NCI-H2227 treated with DMSO at 0.1 percent for 48 hours (cell line): ENCODE measurements at regions not wholly inside any gene's neighbourhood (a gene's known extent, or its start where the extent isn't known, plus 50 kb on each side); places are given as distances from the start of the nearest gene placed in this dataset.
"Not testable (repeated sequence)": the region's sequence is repeated elsewhere in the genome, so short reads cannot be mapped to it uniquely, and the experiment has no call there.

Source experiments
- DNase-seq: peaks from one replicate; lab custom pipeline; 2025; lab: John Stamatoyannopoulos, UW

DNA sequence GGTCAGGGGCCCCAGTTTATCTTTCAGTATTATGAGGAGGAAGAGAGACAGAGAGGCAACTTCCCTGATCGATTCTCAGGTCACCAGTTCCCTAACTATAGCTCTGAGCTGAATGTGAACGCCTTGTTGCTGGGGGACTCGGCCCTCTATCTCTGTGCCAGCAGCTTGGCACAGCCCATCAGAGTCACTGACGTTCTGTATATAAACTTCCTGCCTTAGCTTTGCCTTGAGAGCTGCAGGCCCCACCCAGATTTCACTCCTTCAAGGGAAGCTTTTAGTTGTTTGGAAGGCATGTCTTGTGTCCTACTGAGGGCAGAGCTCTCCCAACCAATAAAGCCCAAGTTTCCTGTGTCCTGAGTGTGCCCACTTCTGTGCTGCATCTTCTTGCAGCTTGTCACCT is 242.5 kb upstream of the PRSS58 start:
- DNase-seq: no peak

GRCh38 chr7:142499635-142500034 is 241.8 kb upstream of the PRSS58 start:
- no peak for DNase-seq

DNA sequence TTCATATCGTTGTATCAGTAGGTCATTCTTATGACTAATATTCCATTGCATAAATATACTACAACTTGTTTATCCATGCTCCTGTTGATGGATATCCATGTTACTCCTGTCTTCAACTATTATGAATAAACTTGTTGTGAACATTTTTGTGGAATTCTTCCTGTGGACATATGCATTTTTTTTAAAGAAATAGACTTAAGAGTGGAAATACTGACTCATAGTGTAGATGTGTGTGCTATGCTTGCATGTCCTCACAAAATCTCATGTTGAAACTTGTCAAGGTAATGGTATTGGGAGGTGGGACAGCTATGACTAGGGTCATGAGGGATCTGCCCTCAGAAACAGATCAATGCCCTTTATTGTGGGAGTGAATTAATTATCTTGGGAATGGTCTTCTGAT is 240.5 kb upstream of the PRSS58 start:
- DNase-seq: no peak

DNA sequence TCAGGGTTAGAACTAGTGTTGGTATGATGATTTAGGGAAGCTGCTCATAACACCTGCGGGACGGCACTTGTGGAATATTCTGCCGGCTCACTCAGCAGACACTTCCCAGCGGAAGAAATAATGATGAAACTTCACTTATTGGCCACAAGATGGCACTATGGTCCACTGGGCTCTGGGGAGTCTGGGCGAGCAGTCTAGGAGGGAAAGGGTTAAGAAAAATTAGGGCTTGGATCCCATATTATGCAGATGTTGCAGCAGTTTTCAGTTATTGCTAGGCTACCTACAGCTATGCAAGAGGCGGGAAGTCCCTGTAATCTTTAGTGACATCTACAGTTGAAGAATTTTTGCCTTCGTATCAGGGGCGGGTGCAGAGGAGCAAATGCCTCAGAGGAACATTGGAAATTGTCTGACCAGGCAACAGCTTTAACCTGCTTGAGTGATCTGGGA is 238.7 kb upstream of the PRSS58 start:
- DNase-seq: no peak

GRCh38 chr7:142495879-142496278 is 238.0 kb upstream of the PRSS58 start:
- not testable (repeated sequence) for DNase-seq

- DNase-seq: not testable (repeated sequence)
These were observed 237.4 kb upstream of the PRSS58 start for GRCh38 chr7:142495301-142495700.

DNA sequence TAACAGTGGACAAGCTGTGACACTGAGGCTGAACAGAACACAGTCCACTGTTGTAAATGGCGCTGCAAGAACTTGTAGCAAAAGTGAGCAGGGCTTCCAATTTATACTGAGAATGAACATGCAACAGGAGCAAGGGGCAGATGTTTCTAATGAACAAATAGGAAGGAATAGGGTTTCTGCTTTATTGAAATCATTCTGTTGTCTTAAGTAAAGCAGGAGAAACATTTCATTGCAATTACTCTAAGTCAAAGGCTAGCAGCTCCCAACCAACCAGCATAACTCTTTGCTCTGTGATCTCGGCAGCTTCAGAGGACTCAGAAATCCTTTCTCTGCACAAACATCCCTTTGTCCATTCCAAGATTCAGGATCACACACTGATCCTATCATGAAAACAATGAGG is 236.2 kb upstream of the PRSS58 start:
- no peak for DNase-seq

DNA sequence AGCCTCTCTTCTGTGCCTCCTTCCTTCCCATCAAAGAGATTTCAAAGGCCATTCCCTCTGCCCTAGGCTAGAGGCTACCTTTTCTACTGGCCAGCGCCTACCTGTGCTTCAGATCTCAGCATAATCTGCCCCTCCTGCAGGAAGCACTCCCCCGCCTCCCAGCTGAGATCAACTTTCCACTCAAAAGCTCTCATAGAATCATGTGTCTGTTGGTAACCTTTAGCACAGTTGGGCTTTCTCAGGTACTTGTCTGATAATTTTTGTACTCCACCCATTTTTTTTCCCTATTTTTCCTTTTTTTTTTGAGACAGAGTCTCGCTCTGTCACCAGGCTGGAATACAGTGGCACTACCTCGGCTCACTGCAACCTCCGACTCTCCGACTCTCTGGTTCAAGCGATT is 231.0 kb upstream of the PRSS58 start:
- no peak for DNase-seq

GRCh38 chr7:142488036-142488633 is 230.3 kb upstream of the PRSS58 start:
- no peak for DNase-seq

- DNase-seq: not testable (repeated sequence)
These were observed 229.7 kb upstream of the PRSS58 start for GRCh38 chr7:142487565-142487964.

- no peak for DNase-seq
These were observed 229.3 kb upstream of the PRSS58 start for GRCh38 chr7:142487124-142487523.

GRCh38 chr7:142485617-142486226 is 227.9 kb upstream of the PRSS58 start:
- no peak for DNase-seq

GRCh38 chr7:142483659-142484317 is 225.9 kb upstream of the PRSS58 start:
- DNase-seq: no peak

GRCh38 chr7:142482891-142483658 is 225.2 kb upstream of the PRSS58 start:
- DNase-seq: no peak

DNA sequence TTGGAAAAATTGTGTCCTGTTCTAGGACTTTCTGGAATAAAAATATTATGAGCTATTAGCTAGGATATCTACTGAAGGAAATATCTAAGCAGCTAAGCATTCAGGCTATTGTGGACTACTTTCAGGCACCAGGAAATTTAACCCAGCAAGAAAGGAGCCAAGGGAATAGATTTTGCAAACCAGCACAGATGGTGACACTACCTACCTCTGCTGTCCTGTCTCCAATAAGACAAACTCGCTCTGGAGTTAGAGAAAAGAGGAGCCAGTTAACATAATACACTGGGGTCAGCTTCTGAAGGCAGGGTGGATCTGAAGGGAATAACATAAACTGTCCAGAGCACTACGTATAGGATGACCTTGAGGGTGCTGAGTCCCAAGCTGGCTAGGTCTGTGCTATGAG is 223.7 kb upstream of the PRSS58 start:
- no peak for DNase-seq

GRCh38 chr7:142478479-142479220 is 220.8 kb upstream of the PRSS58 start:
- DNase-seq: no peak

DNA sequence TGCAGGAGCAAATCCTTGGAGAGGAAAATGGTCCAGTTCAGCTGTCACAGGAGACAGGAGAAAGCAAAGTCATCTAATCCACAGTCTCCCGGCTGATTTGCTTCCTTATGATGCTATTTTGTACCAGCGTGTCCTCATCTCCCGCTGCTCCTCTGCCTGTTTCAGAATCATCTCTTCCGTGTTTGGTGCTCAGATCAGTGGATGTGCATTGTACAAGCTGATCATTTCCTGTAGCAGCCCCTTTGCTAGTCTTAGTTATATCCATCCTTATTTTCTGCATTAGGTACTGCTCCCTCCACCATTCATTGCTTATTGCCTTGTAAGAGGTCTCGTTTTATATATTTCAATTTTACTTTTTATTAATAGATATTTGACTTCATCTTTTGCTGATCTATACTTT is 219.9 kb upstream of the PRSS58 start:
- not testable (repeated sequence) for DNase-seq

- DNase-seq: no peak
These were observed 219.3 kb upstream of the PRSS58 start for GRCh38 chr7:142477079-142477651.

- no peak for DNase-seq
These were observed 218.2 kb upstream of the PRSS58 start for GRCh38 chr7:142476077-142476476.

GRCh38 chr7:142471820-142472219 is 214.0 kb upstream of the PRSS58 start:
- DNase-seq: no peak

- DNase-seq: no peak
These were observed 212.6 kb upstream of the PRSS58 start for GRCh38 chr7:142470544-142470830.
